ENCODE measurements at regions not wholly inside any gene's neighbourhood (a gene's known extent, or its start where the extent isn't known, plus 50 kb on each side); places are given as distances from the start of the nearest gene placed in this dataset.

- BruUV-seq (replicated peaks), result no TSS peak
- no peak for FAIRE-seq
- Histone ChIP-seq H3K9me3 (replicated peaks; ENCODE audit: control insufficient read depth, insufficient read depth, low read length) (no peaks in the 10 kb centered on the region), H3K9me1 (replicated peaks; ENCODE audit: control insufficient read depth, extremely low read depth, insufficient read depth, low read length) (no peaks in the 10 kb centered on the region), H2AFZ (ENCODE audit: low read depth, low read length) (no peak overlapping the region), H3K36me3 (ENCODE audit: control insufficient read depth in 2 of 2, extremely low read depth in 1 of 2, insufficient read depth in 2 of 2, low read length in 2 of 2) (no peaks in the 10 kb centered on the region), H4K20me1 (replicated peaks; ENCODE audit: control insufficient read depth, extremely low read depth, insufficient read depth, low read length) (no peaks in the 10 kb centered on the region), H3K4me3 (replicated peaks in 1 of 3; ENCODE audit: insufficient read depth in 1 of 3, low read depth in 1 of 3, low read length in 3 of 3) (no peak overlapping the region), H3K27me3 (ENCODE audit: control insufficient read depth in 2 of 2, insufficient read depth in 2 of 2, low read length in 2 of 2) (no peaks in the 10 kb centered on the region), H3K4me2 (ENCODE audit: insufficient read depth, low read length) (no peak overlapping the region), H3K4me1 (ENCODE audit: control insufficient read depth, extremely low read depth, insufficient read depth, low read length) (no peaks in the 10 kb centered on the region), H3K9ac (replicated peaks; ENCODE audit: extremely low read depth, insufficient read depth, low read length) (no peak overlapping the region), H3K27ac (ENCODE audit: insufficient read depth, low read depth, low read length) (no peak overlapping the region), H3K79me2 (ENCODE audit: control insufficient read depth, insufficient read depth, low read length) (no peaks in the 10 kb centered on the region)
- intact Hi-C loops (cut with micrococcal nuclease) (no loop called here), dilution Hi-C loops (cut with MboI; ENCODE audit: extremely low pct_ligation_motif_present, low sequenced_read_pairs) (no loop called here)
- ChIA-PET POLR2A (no interaction called here), CTCF (no interaction called here)
- no peak for DNase-seq (ENCODE audit: low read depth, low spot score)
- no peak for TF ChIP-seq JUN (IDR thresholded peaks at IDR 0.05; ENCODE audit: borderline replicate concordance, insufficient read depth, insufficient read length, low read depth)
Observed at GRCh38 chr11:80603472-80603871, 1162.6 kb upstream of the TENM4 start.

- H3K4me3 ChIP-seq (replicated peaks in 1 of 3; ENCODE audit: insufficient read depth in 1 of 3, low read depth in 1 of 3, low read length in 3 of 3), result no peak overlapping the region
- ChIA-PET POLR2A (no interaction called here), CTCF (no interaction called here)
- dilution Hi-C loops (cut with MboI; ENCODE audit: extremely low pct_ligation_motif_present, low sequenced_read_pairs), result no loop called here
- DNase-seq (ENCODE audit: low read depth, low spot score) (no peak), FAIRE-seq (no peak)
- no peaks in the 10 kb centered on the region for H3K79me2 ChIP-seq (ENCODE audit: control insufficient read depth, insufficient read depth, low read length)
- intact Hi-C loops (cut with micrococcal nuclease), result loop anchor here (10.0 kb wide), 2 partner anchors 126 to 164 kb away; no protein-coding TSS in a partner anchor
- no peaks in the 10 kb centered on the region for H3K9me1 ChIP-seq (replicated peaks; ENCODE audit: control insufficient read depth, extremely low read depth, insufficient read depth, low read length)
- BruUV-seq (replicated peaks), result no TSS peak
- no peak overlapping the region for H2AFZ ChIP-seq (ENCODE audit: low read depth, low read length)
- H3K36me3 ChIP-seq (ENCODE audit: control insufficient read depth in 2 of 2, extremely low read depth in 1 of 2, insufficient read depth in 2 of 2, low read length in 2 of 2), result no peaks in the 10 kb centered on the region
- H3K27ac ChIP-seq (ENCODE audit: insufficient read depth, low read depth, low read length), result no peak overlapping the region
- no peak overlapping the region for H3K9ac ChIP-seq (replicated peaks; ENCODE audit: extremely low read depth, insufficient read depth, low read length)
- peaks cover 17% of the 10 kb centered on the region for H3K4me1 ChIP-seq (ENCODE audit: control insufficient read depth, extremely low read depth, insufficient read depth, low read length)
- TF ChIP-seq MAX (IDR thresholded peaks at IDR 0.05; ENCODE audit: insufficient read depth, insufficient read length), result no peak
- H4K20me1 ChIP-seq (replicated peaks; ENCODE audit: control insufficient read depth, extremely low read depth, insufficient read depth, low read length), result no peaks in the 10 kb centered on the region
- no peaks in the 10 kb centered on the region for H3K9me3 ChIP-seq (replicated peaks; ENCODE audit: control insufficient read depth, insufficient read depth, low read length)
- H3K27me3 ChIP-seq (ENCODE audit: control insufficient read depth in 2 of 2, insufficient read depth in 2 of 2, low read length in 2 of 2), result no peaks in the 10 kb centered on the region
- H3K4me2 ChIP-seq (ENCODE audit: insufficient read depth, low read length), result no peak overlapping the region
Observed at GRCh38 chr11:80598905-80599304, 1158.1 kb upstream of the TENM4 start.
